ENCODE measurements at regions not wholly inside any gene's neighbourhood (a gene's known extent, or its start where the extent isn't known, plus 50 kb on each side); places are given as distances from the start of the nearest gene placed in this dataset.
A peak's percentile ranks its signal among the peaks of the same experiment; 100 is the strongest.
"Not testable (repeated sequence)": the region's sequence is repeated elsewhere in the genome, so short reads cannot be mapped to it uniquely, and the experiment has no call there.

DNA sequence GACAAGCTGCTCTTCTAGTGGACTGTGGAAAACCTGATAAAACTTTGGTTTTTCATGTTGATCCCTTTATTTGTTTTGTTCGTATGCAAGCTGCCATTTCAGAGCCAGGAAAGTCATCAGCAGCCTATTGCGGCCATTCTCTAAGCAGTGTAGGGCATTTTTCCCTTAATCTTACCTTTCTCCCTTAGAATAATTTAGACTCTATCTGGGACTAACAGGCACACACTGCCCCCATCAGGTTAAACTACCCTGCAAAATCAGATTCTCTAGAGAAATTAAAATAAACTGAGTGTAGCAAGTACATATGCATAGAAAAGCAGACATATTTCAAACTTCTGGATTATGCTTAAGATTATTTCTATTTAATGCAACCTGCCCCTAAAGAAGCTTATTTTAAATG is 347.5 kb downstream of the METTL4 start:
- peak; percentile 17 for DNase-seq (ENCODE audit: low spot score)

DNA sequence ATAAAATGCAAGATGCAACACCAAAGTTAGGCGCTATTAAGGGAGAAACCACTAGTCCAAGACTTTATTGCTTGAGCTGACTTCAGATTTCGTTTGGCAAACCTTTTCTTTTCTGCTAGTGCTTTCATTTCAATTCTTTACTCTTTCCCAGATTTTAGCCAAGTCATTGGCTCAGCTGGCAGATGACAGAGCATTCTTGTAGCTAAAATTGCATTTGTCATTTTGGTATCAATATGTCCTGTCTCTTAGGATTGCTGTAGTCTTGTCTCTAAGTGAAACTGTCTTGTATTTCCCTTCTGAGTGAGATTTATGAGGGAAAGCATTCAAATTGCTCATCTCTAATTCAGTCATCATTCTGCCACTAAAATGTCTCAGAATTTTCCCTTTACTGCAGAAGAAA is 335.1 kb downstream of the METTL4 start:
- DNase-seq (ENCODE audit: low spot score): no peak

DNA sequence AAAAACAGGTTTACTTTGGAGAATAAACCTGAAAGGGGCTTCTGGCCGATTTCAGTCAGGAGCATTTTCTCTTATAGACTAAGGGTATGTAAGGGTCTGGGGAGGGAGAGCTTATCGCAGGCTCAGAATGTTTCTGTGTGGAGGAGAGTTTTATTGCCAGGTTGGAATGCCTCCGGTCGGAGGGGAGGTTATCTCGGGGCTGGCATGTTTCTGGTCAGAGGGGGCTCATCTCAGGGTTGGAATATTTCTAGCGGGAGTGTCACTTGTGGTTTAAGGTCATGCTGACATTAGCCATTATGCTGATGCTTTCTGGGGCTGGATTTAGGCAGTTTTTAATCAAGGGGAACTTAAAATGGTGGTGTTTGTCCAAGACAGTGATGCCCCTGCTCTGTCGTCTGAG is 333.6 kb downstream of the METTL4 start:
- no peak for DNase-seq (ENCODE audit: low spot score)

DNA sequence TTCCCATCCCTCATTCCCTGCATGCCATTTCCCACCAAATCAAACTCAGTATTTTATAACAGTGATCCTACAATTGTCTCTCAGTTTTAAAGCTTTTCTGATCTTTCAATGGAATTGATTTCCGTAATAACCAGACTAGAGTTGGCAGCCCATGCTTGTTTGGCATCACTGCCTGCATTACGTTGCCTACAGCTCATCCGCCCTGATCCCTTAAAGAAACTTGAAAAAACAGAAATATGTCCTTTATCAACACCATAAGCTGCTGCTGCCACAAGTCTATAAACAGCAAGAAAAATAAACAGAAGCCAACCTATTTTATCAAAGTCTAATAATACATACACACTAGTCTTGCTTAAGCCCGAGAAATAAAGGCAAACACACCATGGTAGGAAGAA is 331.0 kb downstream of the METTL4 start:
- no peak for DNase-seq (ENCODE audit: low spot score)

DNA sequence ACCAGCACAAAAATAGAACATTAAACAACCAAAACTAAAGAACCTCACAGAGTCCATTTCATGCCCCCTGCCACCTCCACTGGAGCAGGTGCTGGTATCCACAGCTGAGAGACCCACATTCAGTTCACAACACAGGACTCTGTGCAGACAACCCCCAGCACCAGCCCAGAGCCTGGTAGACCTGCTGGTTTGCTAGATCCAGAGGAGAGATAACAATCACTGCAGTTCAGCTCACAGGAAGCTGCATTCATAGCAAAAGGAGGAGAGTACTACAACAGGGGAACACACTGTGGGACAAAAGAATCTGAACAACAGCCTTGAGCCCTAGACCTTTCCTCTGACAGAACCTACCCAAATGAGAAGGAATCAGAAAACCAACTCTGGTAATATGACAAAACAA is 326.7 kb downstream of the METTL4 start:
- DNase-seq (ENCODE audit: low spot score): no peak

DNA sequence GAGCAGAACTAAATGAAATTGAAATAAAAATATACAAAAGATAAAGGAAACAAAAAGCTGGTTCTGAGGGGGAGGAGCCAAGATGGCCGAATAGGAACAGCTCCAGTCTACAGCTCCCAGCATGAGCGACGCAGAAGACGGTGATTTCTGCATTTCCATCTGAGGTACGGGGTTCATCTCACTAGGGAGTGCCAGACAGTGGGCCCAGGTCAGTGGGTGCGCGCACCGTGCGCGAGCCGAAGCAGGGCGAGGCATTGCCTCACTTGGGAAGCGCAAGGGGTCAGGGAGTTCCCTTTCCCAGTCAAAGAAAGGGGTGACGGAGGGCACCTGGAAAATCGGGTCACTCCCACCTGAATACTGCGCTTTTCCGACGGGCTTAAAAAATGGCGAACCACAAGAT is 324.2 kb downstream of the METTL4 start:
- DNase-seq (ENCODE audit: low spot score): not testable (repeated sequence)

DNA sequence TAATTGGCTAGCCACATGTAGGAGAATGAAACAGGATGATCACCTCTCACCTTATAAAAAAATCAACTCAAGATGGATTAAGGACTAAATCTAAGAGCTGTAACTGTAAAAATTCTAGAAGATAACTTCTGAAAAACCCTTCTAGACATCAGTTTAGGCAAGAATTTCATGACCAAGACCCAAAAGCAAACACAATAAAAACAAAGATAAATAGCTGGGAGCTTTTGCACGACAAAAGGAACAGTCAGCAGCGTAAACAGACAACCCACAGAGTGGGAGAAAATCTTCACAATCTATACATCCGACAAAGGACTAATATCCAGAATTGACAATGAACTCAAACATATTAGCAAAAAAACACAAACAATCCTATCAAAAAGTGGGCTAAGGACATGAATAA is 316.3 kb downstream of the METTL4 start:
- no peak for DNase-seq (ENCODE audit: low spot score)

DNA sequence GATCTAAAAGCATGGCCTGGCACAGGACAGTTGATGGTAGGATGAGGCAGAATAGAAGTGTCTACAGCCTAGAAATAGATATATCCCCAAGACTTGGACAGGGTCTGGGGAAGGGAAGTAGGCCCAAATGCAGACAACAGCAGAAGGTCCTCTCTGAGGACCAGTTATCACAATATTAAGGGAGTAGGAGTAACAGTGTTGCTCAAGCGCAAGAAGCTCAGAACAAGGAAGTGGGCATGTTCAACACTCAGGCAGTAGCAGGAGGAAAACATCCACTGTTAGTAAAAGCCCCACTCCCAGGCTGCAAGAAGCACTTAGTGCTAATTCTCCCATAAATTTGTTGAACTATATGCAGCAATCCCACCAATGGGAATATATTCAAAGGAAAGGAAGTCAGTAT is 314.7 kb downstream of the METTL4 start:
- no peak for DNase-seq (ENCODE audit: low spot score)

DNA sequence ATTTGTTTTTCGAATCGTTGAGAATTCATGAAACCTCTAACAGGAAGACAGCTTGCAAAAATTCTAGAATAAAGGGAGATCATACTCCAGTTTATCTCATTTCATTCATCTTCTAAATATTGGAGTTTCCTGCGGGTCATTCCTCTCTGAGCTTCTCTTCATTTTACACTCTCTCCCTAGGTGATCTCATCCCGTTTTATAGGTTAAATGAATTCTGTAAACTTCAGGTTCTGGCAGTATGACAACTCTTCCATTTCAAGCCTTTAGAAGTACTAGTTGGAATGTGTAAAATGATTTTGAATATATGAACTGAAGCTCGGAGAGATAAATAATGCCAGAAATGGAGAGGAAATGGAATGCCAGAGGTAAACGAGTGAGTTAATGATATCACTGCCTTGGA is 312.4 kb downstream of the METTL4 start:
- DNase-seq (ENCODE audit: low spot score): no peak

DNA sequence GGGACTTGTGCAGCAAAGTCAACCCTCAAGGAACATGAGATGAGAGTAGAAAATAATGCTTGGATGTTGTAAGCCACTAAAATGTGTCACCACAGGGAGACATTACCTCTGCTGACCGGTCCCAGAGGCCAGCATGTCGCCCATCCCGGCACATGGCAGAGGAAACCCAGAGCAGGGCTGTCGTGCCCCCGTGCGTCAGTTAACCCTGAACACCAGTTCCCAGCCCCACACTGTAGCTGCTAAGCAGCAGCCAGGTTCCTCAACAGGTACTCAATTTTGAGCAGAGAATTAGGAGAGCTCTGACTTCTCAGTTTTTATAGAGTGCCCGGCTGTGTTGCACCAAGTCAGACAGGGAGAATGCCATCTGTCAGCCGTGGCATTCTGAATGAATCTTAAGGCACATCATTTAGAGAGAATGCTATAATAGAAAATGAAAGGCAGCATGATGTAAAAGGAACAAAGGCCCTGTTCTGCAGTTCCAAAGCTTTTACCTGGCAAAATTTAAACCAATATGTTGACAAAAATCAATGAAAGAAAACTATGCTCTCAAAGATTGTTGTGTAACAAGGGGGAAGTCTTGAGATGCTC is 307.9 kb downstream of the METTL4 start:
- DNase-seq (ENCODE audit: low spot score): no peak

DNA sequence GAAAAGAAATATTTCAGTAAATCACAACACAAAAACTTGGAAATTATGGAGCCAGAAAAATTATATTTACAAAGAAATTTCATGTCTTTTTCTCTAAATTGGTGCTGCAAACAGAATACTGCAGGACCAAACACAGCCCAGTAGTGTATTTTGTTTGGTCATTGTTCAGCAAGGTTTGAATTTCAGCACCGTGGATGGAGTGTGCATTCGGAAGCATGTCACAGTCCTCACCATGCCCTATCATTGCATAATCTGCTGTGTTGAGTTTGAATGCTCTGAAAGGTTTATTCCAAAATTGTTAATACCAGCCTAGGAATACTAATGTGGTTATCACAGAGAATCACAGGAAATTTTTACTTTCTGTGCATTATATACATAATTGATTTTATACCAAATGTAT is 296.7 kb downstream of the METTL4 start:
- DNase-seq (ENCODE audit: low spot score): no peak

DNA sequence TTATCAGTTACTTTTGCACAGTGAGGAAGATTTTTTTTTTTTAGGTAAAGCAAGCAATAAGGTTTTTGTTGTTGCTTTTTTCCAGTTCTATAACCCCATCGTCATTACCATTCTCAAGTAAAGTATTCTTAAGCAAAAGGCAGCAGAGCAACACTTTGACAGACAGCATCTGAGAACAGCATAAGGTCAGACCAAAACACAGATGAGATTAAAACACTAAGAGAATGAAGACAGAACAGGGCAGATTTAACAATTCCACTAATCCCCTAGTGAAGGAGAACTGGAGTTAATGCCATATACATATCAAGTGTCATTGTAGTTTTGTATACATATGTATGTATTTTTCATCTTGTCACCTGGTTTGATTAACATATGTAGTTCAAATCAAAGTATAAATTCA is 290.2 kb downstream of the METTL4 start:
- no peak for DNase-seq (ENCODE audit: low spot score)

DNA sequence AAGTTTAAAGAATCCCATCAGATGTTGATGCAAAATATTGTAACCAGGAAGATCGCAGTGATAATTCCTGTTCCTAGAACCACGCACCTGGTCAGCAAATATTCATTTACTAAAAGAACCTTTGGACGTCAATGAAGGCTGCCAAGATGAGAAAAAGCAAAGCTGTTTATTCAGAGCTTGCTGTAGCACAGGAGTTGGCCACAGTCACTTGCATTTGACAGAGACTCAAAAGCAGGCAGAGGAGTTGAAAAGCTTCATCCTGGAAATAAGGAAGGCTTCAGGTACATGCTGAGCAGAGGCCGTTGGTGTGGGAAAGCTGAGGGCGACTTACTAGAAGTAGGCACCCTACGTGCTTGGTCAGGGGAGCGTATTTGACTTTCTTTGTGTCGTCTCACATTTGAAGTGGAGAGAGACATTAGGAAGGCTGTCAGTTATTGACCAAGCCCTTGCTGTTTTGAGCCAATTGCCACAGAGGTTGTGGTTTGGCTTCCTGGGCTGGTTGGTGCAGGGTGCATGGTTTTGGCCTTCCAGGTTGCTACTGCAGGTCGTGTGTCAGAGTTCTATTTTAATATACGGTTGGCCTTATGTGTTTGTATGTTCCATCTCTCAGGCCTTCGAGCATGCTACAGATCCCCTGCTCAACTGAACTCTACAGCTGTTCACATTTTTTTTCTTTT is 289.6 kb downstream of the METTL4 start:
- no peak for DNase-seq (ENCODE audit: low spot score)

DNA sequence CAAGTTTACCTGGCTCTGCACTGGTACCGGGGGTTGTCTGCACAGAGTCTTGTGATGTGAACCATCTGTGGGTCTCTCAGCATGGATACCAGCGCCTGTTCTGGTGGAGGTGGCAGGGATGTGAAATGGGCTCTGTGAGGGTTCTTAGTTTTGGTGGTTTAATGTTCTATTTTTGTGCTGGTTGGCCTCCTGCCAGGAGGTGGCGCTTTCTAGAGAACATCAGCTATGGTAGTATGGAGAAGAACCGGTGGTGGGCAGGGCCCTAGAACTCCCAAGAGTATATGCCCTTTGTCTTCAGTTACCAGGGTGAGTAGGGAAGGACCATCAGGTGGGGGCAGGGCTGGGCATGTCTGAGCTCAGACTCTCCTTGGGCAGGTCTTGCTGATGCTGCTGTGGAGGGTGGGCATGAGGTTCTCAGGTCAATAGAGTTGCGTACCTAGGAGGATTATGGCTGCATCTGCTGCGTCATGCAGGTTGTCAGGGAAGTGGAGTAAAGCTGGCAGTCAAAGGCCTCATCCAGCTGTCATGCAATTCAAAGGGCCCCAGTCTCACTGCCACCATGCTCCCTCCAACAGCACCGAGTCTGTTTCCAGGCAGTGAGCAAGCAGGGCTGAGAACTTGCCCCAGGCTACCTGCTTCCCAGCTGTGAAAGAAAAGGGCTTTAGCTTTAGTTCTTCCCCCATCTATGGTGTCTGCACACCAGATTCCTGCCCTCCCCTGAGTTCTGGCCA is 278.0 kb downstream of the METTL4 start:
- no peak for DNase-seq (ENCODE audit: low spot score)

DNA sequence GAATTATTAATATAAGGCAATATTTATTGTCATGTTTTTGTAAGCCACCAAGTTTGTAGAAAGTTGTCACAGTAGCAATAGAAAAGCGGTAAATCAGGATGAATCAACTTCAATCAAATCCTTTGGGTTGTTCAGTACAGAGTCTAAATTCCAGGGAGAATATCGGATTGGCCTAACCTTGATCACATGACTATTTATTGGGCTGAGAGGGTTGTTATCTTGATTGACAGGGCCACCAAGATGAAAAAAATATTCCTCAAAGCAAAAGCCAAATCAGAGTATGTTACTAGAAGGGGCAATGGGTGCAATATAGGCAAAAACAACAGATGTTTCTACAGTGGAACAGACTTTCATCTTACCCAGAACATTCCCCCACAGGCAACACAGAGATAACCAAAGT is 270.0 kb downstream of the METTL4 start:
- DNase-seq (ENCODE audit: low spot score): no peak

DNA sequence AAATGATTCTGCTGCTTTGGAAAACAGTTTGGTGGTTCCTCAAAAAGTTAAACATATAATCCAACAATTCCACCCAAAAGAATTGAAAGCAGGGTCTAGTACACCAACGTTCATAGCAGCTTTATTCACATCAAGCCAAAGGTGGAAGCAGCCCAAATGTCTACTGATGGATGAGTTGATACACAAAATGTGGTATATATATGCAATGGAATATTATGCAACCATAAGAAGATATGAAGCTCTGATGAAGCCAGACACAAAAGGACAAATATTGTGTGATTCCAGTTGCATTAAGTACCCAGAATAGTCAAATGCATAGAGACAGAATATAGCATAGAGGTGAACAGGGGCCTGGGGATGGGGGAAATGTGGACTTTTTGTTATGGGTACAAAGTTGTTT is 269.3 kb downstream of the METTL4 start:
- no peak for DNase-seq (ENCODE audit: low spot score)

DNA sequence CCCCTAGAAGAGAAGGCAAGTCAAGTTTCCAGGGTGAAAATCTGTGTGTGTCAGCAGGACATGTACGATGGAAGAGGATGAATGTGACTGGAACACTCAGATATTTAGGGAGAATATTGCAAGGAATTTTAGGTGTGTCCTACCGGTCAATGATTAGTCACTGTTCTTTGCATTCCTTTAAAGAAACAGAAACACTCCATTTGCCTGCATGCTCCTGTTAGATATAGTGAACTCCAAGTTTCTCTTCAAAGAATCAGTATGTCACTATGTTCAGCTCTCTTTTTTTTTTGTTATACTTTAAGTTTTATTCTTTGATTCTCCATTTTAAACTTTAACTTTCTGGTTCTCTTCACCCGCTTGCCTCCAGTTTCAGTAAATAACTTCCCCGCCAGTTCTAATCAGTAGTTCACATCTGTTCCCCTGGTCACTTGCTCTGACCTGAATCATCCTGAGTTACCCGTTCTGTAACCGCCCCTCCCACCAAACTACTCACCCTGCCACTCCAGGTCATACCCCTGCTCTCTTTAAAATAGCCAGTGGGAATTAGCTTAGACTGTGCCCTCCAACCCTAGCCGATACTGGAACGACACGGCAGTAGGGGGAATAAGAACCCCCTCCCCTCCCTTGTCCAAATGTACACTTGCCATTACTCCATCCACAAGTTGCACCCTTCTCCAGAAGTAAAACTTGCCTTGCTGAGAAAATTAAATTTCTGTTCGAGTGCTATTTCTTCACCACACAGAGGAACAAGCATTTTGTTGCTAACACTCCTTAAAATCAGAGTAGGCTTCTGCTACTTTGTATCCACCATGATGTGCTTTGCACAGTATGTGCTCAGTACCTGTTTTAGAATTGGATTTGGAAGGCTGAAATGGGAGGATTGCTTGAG is 268.4 kb downstream of the METTL4 start:
- DNase-seq (ENCODE audit: low spot score): peak; percentile 94

DNA sequence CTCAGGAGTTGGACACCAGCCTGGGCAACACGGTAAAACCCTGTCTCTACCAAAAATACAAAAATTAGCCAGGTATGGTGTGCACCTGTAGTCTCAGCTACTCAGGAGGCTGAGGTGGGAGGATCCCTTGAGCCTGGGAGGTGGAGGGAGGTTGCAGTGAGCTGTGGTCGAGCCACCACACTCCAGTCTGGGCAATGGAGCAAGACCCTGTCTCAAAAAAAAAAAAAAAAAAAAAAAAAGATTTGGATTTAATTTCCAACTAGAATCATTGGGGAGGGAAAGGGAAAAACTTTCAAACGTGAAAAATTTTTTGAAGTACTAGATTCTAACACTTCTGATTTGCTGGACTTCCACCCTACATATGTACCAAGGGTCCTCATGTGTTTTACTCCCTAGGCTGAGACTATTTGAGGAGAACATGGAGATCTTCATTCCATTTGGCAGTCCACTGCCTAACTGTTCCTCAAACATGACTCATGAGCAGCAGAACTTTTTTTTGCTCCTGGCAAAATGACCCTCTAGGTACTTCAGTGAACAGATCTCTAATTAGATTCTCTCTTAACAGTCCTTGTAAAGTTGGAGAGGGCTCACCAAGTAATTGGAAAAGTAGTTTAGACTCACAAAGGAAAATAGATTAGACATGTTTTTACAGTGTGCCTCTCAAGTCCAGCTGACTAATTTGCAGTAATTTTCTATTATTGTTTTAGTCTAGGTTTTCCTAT is 267.6 kb downstream of the METTL4 start:
- DNase-seq (ENCODE audit: low spot score): peak; percentile 31

DNA sequence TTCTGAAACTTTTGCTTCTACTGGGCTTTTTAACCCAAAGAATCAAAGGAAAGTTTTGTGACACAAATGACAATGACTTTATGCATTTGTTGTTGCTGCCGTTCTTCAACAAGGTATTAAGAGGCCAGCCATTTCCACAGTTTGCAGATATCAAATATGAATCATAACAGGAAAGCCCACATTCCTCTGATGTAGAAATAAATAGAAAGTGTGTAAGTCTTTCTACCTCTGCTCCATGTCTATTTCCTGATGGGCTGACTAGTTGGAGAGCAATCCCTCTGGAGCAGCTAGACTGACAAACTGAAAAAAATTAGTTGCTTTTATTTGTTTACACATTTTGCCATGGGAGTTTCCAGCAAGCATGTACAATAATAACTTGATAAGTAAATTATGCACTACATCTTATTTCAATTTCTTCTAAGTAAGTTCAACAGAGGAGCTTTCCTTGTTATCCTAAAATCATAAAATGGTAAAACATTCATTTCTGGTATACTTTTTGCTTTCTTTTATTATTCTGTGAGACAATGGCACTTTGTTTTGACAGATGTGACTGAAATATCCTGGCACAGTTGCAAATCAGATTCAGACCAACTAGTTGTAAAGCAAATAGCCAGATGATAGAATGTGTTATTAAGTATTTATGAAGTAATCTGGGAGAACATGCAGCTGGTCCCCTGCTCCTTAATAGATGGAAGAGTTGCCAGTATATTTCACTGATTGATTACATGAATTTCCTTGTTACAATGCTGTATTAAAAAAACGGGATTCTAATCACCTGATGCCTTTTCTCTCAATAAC is 266.7 kb downstream of the METTL4 start:
- DNase-seq (ENCODE audit: low spot score): peak; percentile 42

DNA sequence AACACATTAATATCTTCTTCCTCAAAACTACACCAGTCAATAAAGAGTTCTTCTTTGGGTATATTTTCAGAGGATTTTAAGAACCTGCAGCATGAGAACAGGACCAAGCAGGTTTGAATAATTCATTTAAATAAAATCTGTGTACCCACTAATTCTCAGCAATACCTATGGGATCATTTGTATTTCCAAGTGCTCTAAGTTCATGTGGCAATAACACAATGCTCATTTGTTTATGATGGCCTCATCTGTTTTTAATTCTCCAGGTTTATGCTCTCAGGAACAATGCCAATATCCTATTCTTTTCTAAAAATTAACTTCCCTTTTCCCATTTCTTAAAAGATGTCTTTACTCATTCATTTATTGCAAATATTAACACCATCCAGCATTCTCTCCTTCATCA is 264.7 kb downstream of the METTL4 start:
- no peak for DNase-seq (ENCODE audit: low spot score)

DNA sequence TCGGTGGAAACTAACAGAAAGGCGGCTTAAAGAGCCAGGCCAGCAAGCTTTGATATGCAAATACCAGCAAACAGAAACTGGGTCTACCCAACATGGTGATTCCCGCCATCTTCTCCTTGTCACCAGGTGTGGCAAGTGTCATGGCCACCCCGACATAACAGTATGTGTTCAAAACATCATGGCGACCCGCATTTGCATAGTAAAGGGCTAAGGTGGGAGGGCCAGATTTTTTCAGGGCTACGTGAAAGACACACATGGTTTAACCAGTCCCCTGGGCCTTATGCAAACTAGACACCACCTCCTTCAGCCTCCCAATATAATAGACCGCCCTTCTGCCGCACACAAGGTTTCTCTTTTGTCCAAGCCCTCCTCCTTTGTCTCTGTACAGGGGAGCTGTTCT is 260.4 kb downstream of the METTL4 start:
- DNase-seq (ENCODE audit: low spot score): no peak

Measured in SW480 (cell line).